Tibial artery (tissue), 4 donors: ENCODE measurements at regions not wholly inside any gene's neighbourhood (a gene's known extent, or its start where the extent isn't known, plus 50 kb on each side); places are given as distances from the start of the nearest gene placed in this dataset.
"Not testable (repeated sequence)": the region's sequence is repeated elsewhere in the genome, so short reads cannot be mapped to it uniquely, and the experiment has no call there.

Experiments
- DNase-seq, 2 donors: peaks; one replicate each; pipeline ENCODE4 v3.0.0-alpha.2; 2019
- H3K27ac ChIP-seq, 2 donors: fragments of 200-600 bp; sonication (generic) in 1 of 2; 1 replicate in 1 of 2; 2 replicates in 1 of 2; pipeline ENCODE4 v1.5.1; 2018 to 2019; ENCODE audit warnings: mild to moderate bottlenecking in 1 of 2
- H3K27me3 ChIP-seq, 2 donors: fragments of 200-600 bp; sonication (generic) in 1 of 2; one replicate each; pipeline versions ENCODE4 v1.5.1 to v1.6.0; 2016 to 2019
- H3K36me3 ChIP-seq, 3 donors: fragments of 200-600 bp; sonication (generic) in 2 of 3; one replicate each; pipeline ENCODE4 v1.5.1; 2016 to 2019; ENCODE audit warnings: mild to moderate bottlenecking in 2 of 3
- H3K4me1 ChIP-seq, 4 donors: fragments of 200-600 bp; sonication (generic) in 2 of 4; 1 replicate in 3 of 4; 2 replicates in 1 of 4; pipeline ENCODE4 v1.5.1; 2016 to 2019
- H3K4me3 ChIP-seq, 2 donors: fragments of 200-600 bp; sonication (generic) in 1 of 2; 1 replicate in 1 of 2; 2 replicates in 1 of 2; pipeline ENCODE4 v1.5.1; 2018 to 2019; ENCODE audit warnings: mild to moderate bottlenecking in 2 of 2
- H3K9me3 ChIP-seq, 3 donors: fragments of 200-600 bp; sonication (generic) in 1 of 3; one replicate each; pipeline ENCODE4 v1.5.1; 2016 to 2019
- intact Hi-C: fragments of 100-400 bp; cut with DNase I; formaldehyde crosslinking; loops from one replicate; pipeline ENCODE4 v1.15.0; 2023; ENCODE audit warnings: low total_unique reads
- TF ChIP-seq, protein P1 (sequence below), 2 experiments: fragments of 200-600 bp in 1 of 2; fragments of 450-650 bp in 1 of 2; IDR thresholded peaks; one replicate each; pipeline ENCODE4 v1.5.1; 2017 to 2019; ENCODE audit warnings: antibody characterized with exemption in 2 of 2, mild to moderate bottlenecking in 1 of 2, moderate library complexity in 1 of 2

DNA sequence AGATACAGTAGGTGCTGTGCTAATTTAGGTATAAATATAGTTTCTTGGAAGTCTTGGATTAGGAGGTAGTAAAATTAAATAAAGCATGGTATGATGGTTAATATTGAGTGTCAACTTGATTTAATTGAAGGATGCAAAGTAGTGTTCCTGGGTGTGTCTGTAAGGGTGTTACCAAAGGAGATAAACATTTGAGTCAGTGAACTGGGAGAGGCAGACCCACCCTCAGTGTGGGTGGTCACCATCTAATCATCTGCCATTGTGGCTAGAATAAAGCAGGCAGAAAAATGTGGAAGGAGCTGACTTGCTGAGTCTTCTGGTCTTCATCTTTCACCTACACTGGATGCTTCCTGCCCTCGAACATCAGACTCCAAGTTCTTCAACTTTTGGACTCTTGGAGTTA is 153.7 kb upstream of the GK2 start:
- intact Hi-C loops: no loop called here
- H3K4me3 ChIP-seq: no peak overlapping the region
- TF ChIP-seq, protein P1, sequence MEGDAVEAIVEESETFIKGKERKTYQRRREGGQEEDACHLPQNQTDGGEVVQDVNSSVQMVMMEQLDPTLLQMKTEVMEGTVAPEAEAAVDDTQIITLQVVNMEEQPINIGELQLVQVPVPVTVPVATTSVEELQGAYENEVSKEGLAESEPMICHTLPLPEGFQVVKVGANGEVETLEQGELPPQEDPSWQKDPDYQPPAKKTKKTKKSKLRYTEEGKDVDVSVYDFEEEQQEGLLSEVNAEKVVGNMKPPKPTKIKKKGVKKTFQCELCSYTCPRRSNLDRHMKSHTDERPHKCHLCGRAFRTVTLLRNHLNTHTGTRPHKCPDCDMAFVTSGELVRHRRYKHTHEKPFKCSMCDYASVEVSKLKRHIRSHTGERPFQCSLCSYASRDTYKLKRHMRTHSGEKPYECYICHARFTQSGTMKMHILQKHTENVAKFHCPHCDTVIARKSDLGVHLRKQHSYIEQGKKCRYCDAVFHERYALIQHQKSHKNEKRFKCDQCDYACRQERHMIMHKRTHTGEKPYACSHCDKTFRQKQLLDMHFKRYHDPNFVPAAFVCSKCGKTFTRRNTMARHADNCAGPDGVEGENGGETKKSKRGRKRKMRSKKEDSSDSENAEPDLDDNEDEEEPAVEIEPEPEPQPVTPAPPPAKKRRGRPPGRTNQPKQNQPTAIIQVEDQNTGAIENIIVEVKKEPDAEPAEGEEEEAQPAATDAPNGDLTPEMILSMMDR (IDR thresholded peaks at IDR 0.05): no peak
- H3K9me3 ChIP-seq: no peaks in the 10 kb centered on the region
- no peaks in the 10 kb centered on the region for H3K27me3 ChIP-seq
- no peak overlapping the region for H3K27ac ChIP-seq
- no peak for DNase-seq
- H3K4me1 ChIP-seq: peaks cover 0 to 9% (median 0%) of the 10 kb centered on the region in 4 donors
- H3K36me3 ChIP-seq: no peaks in the 10 kb centered on the region

DNA sequence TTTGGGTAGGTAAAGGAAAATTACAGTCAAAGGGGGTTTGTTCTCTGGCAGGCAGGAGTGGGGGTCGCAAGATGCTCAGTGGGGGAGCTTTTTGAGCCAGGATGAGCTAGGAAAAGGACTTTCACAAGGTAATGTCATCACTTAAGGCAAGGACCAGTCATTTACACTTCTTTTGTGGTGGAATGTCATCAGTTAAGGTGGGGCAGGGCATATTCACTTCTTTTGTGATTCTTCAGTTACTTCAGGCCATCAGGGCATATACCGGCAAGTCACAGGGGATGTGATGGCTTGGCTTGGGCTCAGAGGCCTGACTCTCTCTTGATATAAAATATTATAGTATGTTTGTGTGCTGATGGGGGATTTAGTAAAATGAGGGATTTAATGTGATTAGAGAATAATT is 151.4 kb upstream of the GK2 start:
- H3K9me3 ChIP-seq, H3K27me3 ChIP-seq, H3K4me1 ChIP-seq, H3K27ac ChIP-seq, H3K4me3 ChIP-seq, H3K36me3 ChIP-seq, DNase-seq, intact Hi-C loops: not testable (repeated sequence)

DNA sequence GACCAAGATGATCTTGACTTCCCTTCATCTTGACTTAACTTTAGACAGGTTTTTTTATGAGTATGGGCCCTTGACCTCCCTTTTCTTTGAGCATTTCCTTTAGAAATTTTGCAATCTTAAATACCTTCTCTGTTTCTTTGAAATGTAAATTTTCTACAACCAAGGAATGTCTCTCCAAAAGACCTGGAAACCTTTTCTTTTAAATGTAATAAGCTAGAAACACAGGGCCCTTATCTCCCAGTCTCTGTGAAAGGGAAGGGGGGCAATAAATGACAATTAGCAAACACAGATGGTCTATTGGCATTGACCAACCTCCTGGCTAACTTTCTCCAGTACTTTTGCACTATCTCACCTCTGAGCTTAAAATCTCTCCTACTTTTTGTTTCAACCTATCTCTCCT is 144.3 kb upstream of the GK2 start:
- no peak overlapping the region for H3K27ac ChIP-seq
- TF ChIP-seq, protein P1 (IDR thresholded peaks at IDR 0.05): no peak

DNA sequence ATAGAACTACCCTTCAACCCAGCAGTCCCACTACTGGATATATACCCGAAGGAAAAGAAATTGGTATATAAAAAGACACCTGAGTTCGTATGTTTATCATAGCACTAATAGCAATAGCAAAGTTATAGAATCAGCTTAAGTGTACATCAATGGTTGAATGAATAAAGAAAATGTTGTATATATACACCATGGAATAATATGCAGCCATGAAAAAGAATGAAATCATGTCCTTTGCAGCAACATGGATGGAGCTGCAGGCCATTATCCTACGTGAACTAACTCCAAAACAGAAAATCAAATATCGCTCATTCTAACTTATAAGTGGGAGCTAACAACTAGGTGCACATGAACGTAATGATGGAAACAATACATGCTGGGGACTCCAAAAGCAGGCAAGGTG is 143.5 kb upstream of the GK2 start:
- intact Hi-C loops: no loop called here
- no peaks in the 10 kb centered on the region for H3K36me3 ChIP-seq

More for the DNA sequence above, 144.3 kb upstream of the GK2 start:
- no peaks in the 10 kb centered on the region for H3K36me3 ChIP-seq
- intact Hi-C loops: no loop called here
- no peak overlapping the region for H3K4me3 ChIP-seq
- H3K4me1 ChIP-seq: no peaks in the 10 kb centered on the region
- no peak for DNase-seq
- H3K27me3 ChIP-seq: no peaks in the 10 kb centered on the region
- peaks cover 0 to 4% (median 0%) of the 10 kb centered on the region in 3 donors for H3K9me3 ChIP-seq

DNA sequence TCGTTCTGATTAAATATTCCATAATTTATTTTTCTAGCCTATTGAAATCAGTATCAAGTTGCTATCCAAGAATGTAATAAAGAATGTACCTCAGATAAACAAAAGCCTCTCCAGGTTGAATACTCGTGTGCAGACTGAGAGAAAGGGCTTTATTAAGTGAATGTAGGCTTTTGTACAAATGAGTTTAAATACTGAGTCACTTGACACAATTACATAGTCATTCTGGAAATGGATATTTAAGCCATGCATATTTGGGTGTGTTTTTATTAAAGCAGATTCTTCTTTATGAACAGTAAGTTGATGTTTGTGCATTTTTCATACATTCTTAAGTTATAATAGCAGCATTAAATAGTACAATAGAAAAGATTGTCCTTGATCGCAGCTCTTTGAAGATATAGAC is 139.8 kb upstream of the GK2 start:
- Histone ChIP-seq H3K4me3 (no peak overlapping the region), H3K4me1 (no peaks in the 10 kb centered on the region), H3K27ac (no peak overlapping the region), H3K36me3 (no peaks in the 10 kb centered on the region), H3K9me3 (peaks cover 0 to 4% (median 0%) of the 10 kb centered on the region in 3 donors), H3K27me3 (no peaks in the 10 kb centered on the region)
- intact Hi-C loops: no loop called here
- TF ChIP-seq, protein P1 (IDR thresholded peaks at IDR 0.05): no peak
- no peak for DNase-seq

More for the DNA sequence above, 143.5 kb upstream of the GK2 start:
- Histone ChIP-seq H3K27ac (no peak overlapping the region), H3K9me3 (peaks cover 0 to 4% (median 0%) of the 10 kb centered on the region in 3 donors), H3K4me3 (no peak overlapping the region), H3K27me3 (no peaks in the 10 kb centered on the region), H3K4me1 (no peaks in the 10 kb centered on the region)
- TF ChIP-seq, protein P1 (IDR thresholded peaks at IDR 0.05): no peak
- DNase-seq: no peak

DNA sequence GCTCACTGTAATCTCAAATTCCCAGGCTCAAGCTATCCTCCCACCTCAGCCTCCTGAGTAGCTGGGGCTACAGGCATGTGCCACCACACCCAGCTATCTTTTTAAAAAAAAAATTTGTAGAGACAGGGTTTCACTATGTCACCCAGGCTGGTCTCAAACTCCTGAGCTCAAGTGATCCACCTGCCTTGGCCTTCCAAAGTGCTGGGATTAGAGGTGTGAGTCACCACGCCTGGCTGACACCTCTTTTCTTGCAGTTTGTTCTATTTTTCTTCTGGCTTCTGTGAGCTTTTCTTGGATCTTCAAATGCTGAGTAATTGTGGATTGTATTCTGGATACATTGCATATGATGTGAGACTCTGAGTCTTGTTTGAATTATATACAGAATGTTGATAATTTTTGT is 137.3 kb upstream of the GK2 start:
- H3K9me3 ChIP-seq, intact Hi-C loops, H3K4me3 ChIP-seq: not testable (repeated sequence)

DNA sequence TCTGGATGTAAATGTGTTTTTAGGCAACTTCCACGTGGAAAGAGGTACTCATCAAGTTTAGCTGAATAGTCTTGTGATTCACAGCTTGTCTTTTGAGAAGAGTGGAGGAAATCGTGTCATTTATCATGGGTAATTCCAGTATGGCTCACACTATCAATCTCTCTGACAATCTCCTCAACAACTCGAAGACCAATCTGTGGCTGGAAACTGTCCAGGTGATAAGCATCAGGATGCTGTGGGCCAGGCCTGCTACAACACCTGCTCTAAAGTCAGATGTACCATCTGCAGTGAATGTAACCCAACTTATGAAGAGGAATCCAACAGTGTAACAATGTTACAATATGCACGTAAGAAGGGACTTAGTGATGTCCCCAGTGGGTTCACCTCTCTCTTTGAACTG is 132.1 kb upstream of the GK2 start:
- H3K36me3 ChIP-seq: no peaks in the 10 kb centered on the region
- no peaks in the 10 kb centered on the region for H3K27me3 ChIP-seq
- DNase-seq: no peak
- H3K4me1 ChIP-seq: no peaks in the 10 kb centered on the region
- H3K4me3 ChIP-seq: no peak overlapping the region
- TF ChIP-seq, protein P1 (IDR thresholded peaks at IDR 0.05): no peak
- H3K9me3 ChIP-seq: no peaks in the 10 kb centered on the region
- H3K27ac ChIP-seq: no peak overlapping the region
- intact Hi-C loops: no loop called here

More for the DNA sequence above, 137.3 kb upstream of the GK2 start:
- not testable (repeated sequence) for H3K36me3 ChIP-seq, H3K27me3 ChIP-seq, H3K4me1 ChIP-seq, H3K27ac ChIP-seq, DNase-seq
